ENCODE measurements at regions not wholly inside any gene's neighbourhood (a gene's known extent, or its start where the extent isn't known, plus 50 kb on each side); places are given as distances from the start of the nearest gene placed in this dataset.

DNA sequence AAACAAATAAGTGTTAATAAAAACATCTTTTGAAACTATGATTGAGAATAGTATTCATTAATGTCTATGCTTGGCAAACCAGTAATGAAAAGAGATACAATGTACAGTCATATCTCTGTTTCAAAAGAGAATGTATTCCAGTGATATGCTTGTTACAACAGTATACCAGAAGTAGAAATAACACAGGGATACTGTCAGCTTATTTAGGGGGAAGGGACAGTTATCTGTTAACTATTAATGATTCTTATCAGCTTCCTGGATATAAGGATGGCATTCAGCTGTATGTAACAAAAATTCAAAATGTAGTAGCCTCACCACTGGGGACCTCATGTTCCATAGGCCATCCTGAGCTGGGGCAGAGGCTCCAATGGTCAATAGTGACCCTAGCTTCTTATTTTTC lies 103.8 kb upstream of the TBX18 start:
- TF ChIP-seq, protein P1, sequence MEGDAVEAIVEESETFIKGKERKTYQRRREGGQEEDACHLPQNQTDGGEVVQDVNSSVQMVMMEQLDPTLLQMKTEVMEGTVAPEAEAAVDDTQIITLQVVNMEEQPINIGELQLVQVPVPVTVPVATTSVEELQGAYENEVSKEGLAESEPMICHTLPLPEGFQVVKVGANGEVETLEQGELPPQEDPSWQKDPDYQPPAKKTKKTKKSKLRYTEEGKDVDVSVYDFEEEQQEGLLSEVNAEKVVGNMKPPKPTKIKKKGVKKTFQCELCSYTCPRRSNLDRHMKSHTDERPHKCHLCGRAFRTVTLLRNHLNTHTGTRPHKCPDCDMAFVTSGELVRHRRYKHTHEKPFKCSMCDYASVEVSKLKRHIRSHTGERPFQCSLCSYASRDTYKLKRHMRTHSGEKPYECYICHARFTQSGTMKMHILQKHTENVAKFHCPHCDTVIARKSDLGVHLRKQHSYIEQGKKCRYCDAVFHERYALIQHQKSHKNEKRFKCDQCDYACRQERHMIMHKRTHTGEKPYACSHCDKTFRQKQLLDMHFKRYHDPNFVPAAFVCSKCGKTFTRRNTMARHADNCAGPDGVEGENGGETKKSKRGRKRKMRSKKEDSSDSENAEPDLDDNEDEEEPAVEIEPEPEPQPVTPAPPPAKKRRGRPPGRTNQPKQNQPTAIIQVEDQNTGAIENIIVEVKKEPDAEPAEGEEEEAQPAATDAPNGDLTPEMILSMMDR (IDR thresholded peaks at IDR 0.05) = no peak
- TF ChIP-seq EZH2 (IDR thresholded peaks at IDR 0.05; ENCODE audit: borderline replicate concordance, insufficient read depth, low read depth, low read length, poor library complexity, severe bottlenecking) = no peak

All from B cell (primary cell).